ENCODE measurements at regions not wholly inside any gene's neighbourhood (a gene's known extent, or its start where the extent isn't known, plus 50 kb on each side); places are given as distances from the start of the nearest gene placed in this dataset.

DNA sequence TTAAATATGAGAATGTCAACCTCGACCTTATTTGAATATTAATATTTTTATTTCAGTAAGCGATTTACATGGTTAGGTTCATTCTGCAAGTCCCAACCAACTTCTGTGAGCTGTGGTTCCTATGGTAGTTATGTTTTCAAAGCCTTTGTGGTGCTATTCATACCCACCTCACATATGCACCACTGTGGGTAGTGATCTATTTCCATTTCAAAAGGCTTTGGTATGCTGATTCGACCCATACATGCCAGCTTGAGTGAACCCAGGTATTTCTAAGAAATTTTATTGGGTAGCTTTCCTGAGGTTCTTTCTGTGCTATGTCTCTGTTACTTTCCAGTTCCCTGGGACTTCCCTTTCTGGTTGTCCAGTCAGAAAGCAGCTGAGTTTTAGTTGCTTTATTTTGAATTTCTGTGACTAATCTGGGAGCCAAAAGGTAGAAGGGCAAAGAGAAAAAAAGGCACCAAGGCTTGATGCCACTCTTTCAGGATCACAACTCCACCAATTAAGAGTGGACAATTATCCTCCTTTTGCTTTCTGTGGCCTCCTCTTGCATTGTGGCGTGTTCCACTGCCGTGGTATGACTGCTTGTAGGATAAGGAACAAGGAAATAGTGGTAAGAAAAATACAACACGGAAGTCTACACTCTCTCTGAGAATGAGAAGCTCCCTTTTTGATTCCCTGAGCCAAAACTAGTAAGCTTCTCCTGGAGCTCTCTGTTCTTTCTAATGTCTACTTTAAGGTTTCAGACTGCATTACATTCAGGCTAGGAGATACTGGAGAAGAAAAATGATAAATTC is 729.1 kb downstream of the NOVA1 start:
- no peak overlapping the region for H3K4me3 Mint-ChIP-seq
- H3K79me1 ChIP-seq (ENCODE audit: insufficient read depth, low read depth, low read length, poor library complexity, severe bottlenecking) = no peaks in the 10 kb centered on the region
- no peaks in the 10 kb centered on the region for H3K23me2 ChIP-seq (ENCODE audit: insufficient read length, low read depth, low read length, poor library complexity, severe bottlenecking)
- peaks cover 21 to 24% of the 10 kb centered on the region in 2 experiments for H3K4me1 Mint-ChIP-seq
- TF ChIP-seq, protein P1, sequence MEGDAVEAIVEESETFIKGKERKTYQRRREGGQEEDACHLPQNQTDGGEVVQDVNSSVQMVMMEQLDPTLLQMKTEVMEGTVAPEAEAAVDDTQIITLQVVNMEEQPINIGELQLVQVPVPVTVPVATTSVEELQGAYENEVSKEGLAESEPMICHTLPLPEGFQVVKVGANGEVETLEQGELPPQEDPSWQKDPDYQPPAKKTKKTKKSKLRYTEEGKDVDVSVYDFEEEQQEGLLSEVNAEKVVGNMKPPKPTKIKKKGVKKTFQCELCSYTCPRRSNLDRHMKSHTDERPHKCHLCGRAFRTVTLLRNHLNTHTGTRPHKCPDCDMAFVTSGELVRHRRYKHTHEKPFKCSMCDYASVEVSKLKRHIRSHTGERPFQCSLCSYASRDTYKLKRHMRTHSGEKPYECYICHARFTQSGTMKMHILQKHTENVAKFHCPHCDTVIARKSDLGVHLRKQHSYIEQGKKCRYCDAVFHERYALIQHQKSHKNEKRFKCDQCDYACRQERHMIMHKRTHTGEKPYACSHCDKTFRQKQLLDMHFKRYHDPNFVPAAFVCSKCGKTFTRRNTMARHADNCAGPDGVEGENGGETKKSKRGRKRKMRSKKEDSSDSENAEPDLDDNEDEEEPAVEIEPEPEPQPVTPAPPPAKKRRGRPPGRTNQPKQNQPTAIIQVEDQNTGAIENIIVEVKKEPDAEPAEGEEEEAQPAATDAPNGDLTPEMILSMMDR (conservative IDR thresholded peaks at IDR 0.05) = no peak
- DNase-seq = no peak
- peak overlapping the region; percentile 44 to 66 (median 56); a peak in 4 of 7 replicates for H3K27ac Mint-ChIP-seq
- no peak overlapping the region for H3K27ac ChIP-seq (ENCODE audit: insufficient read length, low read depth, low read length)
- no peaks in the 10 kb centered on the region for H4K20me1 ChIP-seq (ENCODE audit: control insufficient read depth, insufficient read depth, insufficient read length)
- H3K4ac ChIP-seq (ENCODE audit: low read depth, low read length) = no peak overlapping the region
- H2BK20ac ChIP-seq (ENCODE audit: low read depth, low read length, poor library complexity, severe bottlenecking) = no peak overlapping the region
- H3K18ac ChIP-seq (ENCODE audit: insufficient read length, low read depth, low read length) = no peak overlapping the region
- H2BK5ac ChIP-seq (ENCODE audit: insufficient read length, low read length) = no peak overlapping the region
- WGBS (ENCODE audit: extremely low coverage, insufficient read length, low lambda C conversion rate) = no CpG with 5 or more reads among the region's 6 CpGs
- no peaks in the 10 kb centered on the region for H3K36me3 Mint-ChIP-seq (ENCODE audit: insufficient read depth in 1 of 3, low read depth in 3 of 3)
- peaks cover 4% of the 10 kb centered on the region; the same call in 1 of the 2 replicates for H3K4me1 ChIP-seq (ENCODE audit: insufficient read depth, low read length)
- H4K5ac ChIP-seq (ENCODE audit: insufficient read length, low read depth, low read length) = no peak overlapping the region
- H4K8ac ChIP-seq (replicated peaks; ENCODE audit: insufficient read length, low read depth, low read length) = no peak overlapping the region
- H2BK12ac ChIP-seq (ENCODE audit: insufficient read length, low read depth, low read length) = peak overlapping the region; percentile 14
- no peaks in the 10 kb centered on the region; a peak in 1 of 5 replicates for H3K9me3 Mint-ChIP-seq
- no peak overlapping the region for H2AK5ac ChIP-seq (ENCODE audit: insufficient read length, low read length)
- no peaks in the 10 kb centered on the region for H3K9me3 ChIP-seq (ENCODE audit: control insufficient read depth, low read depth, low read length)
- no peak overlapping the region for H2BK15ac ChIP-seq (ENCODE audit: low read depth, low read length)
- H3T11ph ChIP-seq (ENCODE audit: low read length) = no peak overlapping the region
- H3K23ac ChIP-seq (ENCODE audit: insufficient read length, low read depth, low read length) = no peak overlapping the region
- no peak overlapping the region for H3K4me2 ChIP-seq (ENCODE audit: insufficient read depth, insufficient read length, low read length)
- no peak overlapping the region for H2BK120ac ChIP-seq (ENCODE audit: low read depth, low read length, poor library complexity, severe bottlenecking)
- no peak overlapping the region for H2AFZ ChIP-seq (ENCODE audit: low read length)
- no peaks in the 10 kb centered on the region for H3K27me3 Mint-ChIP-seq (ENCODE audit: low read depth)
- no peak overlapping the region for H3K9ac ChIP-seq (ENCODE audit: extremely low read depth, insufficient read length, low read length)
- H3K14ac ChIP-seq (ENCODE audit: insufficient read depth, low read length) = no peak overlapping the region
- H3K79me2 ChIP-seq (ENCODE audit: insufficient read depth, low read length) = no peaks in the 10 kb centered on the region
- H3K27me3 ChIP-seq (ENCODE audit: insufficient read depth, low read length) = no peaks in the 10 kb centered on the region
- no peak overlapping the region for H3K56ac ChIP-seq (ENCODE audit: insufficient read length, low read depth, low read length)
- H4K91ac ChIP-seq (ENCODE audit: insufficient read length, low read depth, low read length) = no peak overlapping the region

Data from H9 (cell line).